PFSK-1 (cell line): ENCODE measurements at regions not wholly inside any gene's neighbourhood (a gene's known extent, or its start where the extent isn't known, plus 50 kb on each side); places are given as distances from the start of the nearest gene placed in this dataset.

Source experiments
- POLR2AphosphoS5 ChIP-seq: IDR thresholded peaks from 2 replicates; pipeline ENCODE4 v1.6.1; 2012; ENCODE audit warnings: low read depth, mild to moderate bottlenecking, control low read depth, low read length, moderate library complexity
- SIN3A ChIP-seq: IDR thresholded peaks from 2 replicates; pipeline ENCODE4 v1.6.1; 2012; ENCODE audit warnings: mild to moderate bottlenecking, low read length, moderate library complexity, borderline replicate concordance; ENCODE audit not compliant: insufficient read depth
- TF ChIP-seq, protein P1 (sequence below), 2 experiments: IDR thresholded peaks; 2 replicates each; pipeline versions ENCODE4 v1.6.1 to v1.8.0; 2011 to 2012; ENCODE audit warnings: low read depth in 2 of 2, low read length in 2 of 2, control low read depth in 1 of 2, inconsistent platforms in 1 of 2, mild to moderate bottlenecking in 1 of 2, moderate library complexity in 1 of 2; ENCODE audit not compliant: insufficient read depth in 1 of 2

DNA sequence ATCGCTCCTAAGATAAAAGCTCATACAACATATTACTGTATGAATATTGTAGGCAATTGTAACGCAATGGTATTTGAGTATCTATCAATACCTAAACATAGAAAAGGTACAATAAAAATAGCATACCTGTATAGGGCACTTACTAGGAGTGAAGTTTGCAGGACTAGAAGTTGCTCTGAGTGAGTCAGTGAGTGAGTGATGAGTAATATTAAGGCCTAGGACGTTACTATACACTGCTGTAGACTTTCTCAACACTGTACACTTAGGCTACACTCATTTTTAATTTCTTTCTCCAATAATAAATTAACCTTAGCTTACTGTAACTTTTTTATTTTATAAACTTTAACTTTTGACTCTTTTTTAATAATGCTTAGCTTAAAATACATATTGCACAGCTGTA, 546.9 kb downstream of the HACE1 start:
- TF ChIP-seq SIN3A, result no peak
- TF ChIP-seq POLR2AphosphoS5, result no peak
- TF ChIP-seq, protein P1, sequence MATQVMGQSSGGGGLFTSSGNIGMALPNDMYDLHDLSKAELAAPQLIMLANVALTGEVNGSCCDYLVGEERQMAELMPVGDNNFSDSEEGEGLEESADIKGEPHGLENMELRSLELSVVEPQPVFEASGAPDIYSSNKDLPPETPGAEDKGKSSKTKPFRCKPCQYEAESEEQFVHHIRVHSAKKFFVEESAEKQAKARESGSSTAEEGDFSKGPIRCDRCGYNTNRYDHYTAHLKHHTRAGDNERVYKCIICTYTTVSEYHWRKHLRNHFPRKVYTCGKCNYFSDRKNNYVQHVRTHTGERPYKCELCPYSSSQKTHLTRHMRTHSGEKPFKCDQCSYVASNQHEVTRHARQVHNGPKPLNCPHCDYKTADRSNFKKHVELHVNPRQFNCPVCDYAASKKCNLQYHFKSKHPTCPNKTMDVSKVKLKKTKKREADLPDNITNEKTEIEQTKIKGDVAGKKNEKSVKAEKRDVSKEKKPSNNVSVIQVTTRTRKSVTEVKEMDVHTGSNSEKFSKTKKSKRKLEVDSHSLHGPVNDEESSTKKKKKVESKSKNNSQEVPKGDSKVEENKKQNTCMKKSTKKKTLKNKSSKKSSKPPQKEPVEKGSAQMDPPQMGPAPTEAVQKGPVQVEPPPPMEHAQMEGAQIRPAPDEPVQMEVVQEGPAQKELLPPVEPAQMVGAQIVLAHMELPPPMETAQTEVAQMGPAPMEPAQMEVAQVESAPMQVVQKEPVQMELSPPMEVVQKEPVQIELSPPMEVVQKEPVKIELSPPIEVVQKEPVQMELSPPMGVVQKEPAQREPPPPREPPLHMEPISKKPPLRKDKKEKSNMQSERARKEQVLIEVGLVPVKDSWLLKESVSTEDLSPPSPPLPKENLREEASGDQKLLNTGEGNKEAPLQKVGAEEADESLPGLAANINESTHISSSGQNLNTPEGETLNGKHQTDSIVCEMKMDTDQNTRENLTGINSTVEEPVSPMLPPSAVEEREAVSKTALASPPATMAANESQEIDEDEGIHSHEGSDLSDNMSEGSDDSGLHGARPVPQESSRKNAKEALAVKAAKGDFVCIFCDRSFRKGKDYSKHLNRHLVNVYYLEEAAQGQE (IDR thresholded peaks at IDR 0.05; ENCODE audit: insufficient read depth in 1 of 2, low read depth in 2 of 2, low read length in 2 of 2), result no peak
